ENCODE measurements at regions not wholly inside any gene's neighbourhood (a gene's known extent, or its start where the extent isn't known, plus 50 kb on each side); places are given as distances from the start of the nearest gene placed in this dataset.

DNA sequence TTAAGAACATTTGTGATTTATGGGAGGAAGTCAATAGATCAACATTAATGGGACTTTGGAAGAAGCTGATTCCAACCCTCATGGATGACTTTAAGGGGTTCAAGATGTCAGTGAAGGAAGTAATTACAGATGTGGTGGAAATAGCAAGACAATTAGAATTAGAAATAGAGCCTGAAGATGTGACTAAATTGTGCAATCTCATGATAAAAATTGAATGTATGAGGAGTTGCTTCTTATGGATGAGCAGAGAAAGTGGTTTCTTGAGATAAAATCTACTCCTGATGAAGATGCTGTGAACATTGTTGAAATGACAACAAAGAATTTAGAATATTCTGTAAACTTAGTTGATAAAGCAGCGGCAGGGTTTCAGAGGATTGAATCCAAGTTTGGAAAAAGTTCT lies 70.9 kb upstream of the NEUROD6 start:
- TF ChIP-seq EZH2 (IDR thresholded peaks at IDR 0.05) (no peak), FOXP2 (optimal IDR thresholded peaks at IDR 0.05; ENCODE audit: control extremely low read depth, extremely low read length, insufficient read depth) (no peak), POLR2AphosphoS5 (IDR thresholded peaks at IDR 0.05; ENCODE audit: borderline replicate concordance, low read depth, low read length) (no peak)
